Left kidney (tissue), 1 donor: ENCODE measurements at regions not wholly inside any gene's neighbourhood (a gene's known extent, or its start where the extent isn't known, plus 50 kb on each side); places are given as distances from the start of the nearest gene placed in this dataset.

ENCODE experiments used
- DNase-seq: peaks from one replicate; pipeline ENCODE4 v3.0.0-alpha.2; 2013

DNA sequence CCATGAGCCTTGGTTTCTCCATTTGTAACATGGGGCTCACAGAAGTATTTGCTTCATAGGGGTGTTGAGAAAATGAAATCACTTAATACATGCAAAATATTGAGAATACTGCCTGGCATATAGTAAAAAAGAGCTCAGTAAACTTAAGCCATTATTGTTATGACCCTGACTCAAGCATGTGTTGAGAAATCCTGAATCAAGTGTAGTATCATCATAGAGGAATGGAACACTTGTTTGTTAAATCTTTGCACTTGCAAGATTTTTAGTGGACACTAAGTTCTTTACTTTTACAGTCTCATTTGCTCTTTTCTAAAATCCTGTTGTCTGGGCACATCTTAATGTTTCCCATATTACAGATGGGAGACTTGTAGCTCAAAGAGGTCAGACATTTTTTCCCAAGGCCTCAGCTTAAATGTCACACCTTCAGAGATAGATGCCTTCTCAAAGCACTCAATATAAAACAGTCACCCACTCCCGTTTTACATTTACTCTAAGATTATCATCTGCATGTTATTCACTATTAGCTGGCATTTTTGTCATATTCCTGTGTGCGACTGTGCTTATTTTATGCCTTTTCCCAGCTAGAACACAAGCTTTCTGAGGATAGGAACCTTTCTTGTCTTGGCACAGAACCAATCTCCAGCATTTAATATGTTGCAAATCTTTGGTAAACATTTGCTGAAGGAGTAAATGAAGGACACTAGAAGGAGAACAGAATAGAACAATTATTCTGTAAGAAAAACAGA, 250.0 kb upstream of the TNC start:
- no peak for DNase-seq

DNA sequence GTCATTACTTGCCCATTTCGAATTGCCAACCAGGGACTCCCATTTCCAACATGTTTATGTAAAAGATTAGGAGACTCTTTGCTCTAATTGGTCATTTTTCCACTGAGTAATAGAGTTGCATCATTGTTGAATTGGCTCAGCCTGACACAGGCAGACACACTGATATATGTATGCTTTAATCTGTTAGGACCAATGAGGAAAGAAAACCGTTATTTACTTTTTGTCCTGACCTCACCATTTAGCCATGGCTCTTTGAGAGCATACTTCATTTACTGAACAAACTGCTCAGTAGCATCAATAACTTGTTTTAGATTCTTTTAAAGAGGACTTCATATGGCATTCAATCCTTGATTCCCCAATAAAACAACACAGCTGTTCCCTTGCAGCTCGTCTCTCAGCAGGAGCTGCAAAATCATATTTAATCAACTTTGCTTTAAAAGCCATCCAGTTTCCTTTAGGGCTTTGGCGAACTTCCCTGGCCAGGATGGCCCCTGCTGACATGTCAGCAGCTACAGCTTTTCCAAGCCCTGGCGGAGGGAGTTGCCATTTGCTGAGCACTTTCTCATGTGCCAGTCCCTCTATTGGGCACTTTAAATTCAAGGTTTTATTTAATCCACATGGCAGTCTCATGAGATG, 251.5 kb upstream of the TNC start:
- no peak for DNase-seq

DNA sequence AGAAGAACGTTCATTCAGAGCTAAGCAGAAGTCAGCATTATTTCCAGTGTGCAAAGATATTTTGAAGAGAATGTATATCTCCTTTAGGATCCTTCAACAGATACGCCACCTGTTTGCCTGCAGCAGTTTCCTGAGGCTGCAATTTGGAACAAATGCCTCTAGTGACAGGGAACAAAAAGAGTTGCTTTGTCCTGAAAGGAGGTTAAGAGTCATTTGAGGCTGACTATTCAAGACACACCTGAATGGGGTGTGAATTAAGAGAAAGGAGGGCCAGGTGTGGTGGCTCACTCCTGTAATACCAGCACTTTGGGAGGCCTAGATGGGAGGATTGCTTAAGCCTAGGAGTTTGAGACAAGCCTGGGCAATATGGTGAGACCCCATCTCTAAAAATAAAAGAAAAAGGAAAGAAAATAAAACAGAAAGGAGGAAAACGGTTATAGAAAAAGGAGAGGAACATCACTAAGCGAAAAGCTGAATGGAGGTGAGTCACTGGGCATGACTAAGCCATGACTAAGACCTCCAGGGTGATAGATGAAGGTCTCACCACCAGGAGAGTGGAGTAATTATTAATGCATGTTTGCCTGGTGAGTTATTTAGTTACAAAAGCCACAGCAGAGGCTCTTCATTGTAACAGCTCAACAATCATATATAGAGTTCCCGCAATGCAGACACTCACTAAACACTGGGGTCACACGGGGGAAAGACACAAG, 255.2 kb upstream of the TNC start:
- no peak for DNase-seq

DNA sequence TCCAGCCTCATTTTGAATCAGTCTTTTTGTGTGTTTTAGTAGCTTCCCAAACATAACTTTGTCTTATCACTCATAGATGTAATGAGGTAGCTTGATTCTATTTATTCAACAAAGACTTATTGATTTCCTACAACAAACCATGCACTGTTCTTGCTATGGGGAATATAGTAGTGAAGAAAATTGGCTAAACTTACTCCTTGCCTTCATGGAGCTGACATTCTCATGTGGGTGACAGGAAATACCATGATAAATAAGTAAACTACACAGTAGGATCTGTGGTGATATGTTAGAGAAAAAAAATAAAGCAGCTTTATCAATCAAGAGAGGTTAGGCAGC, 255.7 kb upstream of the TNC start:
- DNase-seq, result no peak

DNA sequence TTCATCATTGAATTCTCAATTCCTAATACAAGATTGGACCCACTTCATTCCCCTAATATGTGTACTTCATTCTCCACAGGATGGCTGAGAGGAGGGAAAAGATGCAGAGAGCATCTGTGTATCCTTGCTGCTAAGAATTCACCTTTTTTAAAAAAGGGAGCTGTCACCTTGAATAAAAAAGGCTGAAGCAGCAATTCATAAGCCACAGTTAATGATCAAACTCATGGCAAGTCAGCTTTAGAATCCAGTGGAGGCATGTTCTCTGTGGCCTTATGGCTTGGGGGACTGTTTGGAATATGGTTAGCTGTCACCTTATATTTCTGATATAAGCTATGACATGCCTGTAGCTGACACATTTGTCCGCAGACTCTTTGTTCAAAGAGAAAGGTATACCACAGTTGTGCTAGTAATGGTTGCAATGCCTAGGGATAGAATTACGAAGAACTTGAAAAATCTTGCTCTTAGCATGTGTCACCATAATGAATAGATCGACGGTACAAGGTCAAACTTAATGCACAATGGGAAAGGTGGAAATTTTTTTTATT, 256.8 kb upstream of the TNC start:
- no peak for DNase-seq

DNA sequence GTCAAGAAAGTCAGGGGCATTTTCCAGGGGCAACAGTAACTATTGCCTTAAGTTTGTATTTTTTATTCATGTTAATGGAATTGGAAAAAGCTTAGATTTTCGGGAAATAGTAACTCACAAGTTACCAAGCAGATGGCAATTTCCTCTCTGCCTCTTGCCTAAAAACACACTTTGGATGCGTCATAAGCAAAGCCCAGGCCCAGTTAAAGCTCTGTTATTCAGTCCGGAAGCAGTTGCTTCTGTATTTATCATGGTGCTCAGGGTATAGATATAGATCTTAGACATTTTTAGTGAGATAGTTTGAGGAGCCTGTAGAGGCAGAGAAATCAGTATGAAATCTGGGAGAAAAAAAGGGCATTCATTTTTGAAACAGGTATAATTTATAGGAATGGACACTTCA, 260.3 kb upstream of the TNC start:
- no peak for DNase-seq

DNA sequence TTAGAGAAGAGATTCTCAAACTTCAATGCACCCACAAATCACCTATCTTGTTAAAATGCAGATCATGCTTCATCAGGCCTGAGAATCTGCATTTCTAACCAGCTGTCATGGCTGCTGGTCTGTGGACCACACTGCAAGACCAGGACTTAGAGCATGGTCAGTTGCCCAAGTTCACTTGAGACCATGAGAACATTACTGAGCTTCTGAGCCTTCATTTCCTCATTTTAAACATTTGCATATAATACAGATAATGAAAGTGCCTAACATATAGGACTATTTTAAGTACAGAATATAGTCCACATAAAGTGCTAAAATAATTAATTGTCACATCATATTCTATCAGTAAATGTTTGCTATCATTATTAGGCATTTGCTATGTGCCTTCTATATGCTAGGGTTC, 260.8 kb upstream of the TNC start:
- DNase-seq, result no peak

DNA sequence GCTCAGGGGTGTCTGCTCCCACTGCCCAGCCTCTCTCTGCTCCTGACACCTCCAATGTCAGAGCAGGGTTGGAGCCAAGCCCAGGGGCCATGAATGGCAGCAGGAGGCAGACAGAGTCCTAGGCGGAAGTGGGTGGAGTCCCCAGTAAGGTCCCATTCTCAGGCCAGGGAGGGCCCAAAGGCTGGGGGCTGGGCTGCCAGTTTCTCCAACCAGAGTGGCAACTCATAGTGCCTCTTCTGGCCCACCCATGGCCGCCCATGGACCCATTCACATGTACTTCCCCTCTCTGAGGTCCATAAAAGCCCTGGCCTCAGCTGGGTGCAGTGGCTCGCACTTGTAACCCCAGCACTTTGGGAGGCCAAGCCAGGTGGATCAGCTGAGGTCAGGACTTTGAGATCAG, 261.8 kb upstream of the TNC start:
- no peak for DNase-seq

DNA sequence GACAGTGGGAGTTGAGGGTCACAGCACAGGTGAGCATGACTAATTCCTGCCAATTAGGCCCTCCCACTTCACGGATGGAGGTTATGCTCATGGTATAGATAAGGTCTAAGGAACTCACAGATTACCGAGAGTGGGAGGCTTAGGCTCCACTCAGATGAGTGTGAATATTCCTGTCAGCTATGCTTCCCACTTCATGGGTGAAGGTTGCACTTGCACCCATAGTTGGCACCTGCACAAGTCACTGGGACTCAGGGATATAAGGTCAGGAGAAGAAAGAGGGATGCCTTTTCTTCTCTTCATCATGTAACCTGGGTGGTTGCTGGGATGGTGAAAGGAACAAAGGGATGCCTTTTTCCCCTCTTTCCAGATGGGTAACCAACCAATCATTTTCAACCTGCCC, 264.9 kb upstream of the TNC start:
- DNase-seq, result no peak

DNA sequence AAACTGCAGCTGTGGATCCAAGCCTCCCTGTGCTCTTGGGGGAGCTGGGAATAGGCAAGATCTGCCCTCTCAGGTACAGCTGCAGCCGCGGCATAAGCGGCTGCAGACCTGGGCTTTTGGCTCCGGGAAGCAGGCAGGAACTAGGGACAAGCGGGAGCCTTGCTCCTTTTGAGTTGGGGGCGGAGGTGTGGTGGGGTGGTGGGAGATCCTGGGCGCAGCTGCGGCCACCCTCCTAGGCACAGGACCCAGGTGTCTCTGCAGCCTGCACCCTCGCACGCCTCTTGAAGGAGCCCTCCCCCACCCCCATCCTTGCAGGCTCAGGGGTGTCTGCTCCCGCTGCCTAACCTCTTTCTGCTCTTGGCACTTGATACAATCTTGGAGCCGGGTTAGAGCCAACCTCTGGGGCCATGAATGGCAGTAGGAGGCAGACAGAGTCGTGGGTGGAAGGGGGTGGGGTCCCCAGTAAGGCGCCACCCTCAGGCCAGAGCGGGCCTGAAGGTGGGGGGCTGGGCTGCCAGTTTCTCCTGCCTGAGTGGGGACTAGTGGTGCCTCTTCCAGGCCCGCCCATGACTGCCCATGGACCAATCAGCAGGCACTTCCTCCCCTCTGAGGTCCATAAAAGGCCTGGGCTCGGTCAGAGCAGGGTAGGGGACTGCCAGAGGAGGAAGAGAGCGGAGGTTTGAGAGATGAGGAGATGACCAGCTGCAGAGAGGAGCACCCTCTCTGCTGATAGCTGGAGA, 267.6 kb upstream of the TNC start:
- DNase-seq, result no peak

DNA sequence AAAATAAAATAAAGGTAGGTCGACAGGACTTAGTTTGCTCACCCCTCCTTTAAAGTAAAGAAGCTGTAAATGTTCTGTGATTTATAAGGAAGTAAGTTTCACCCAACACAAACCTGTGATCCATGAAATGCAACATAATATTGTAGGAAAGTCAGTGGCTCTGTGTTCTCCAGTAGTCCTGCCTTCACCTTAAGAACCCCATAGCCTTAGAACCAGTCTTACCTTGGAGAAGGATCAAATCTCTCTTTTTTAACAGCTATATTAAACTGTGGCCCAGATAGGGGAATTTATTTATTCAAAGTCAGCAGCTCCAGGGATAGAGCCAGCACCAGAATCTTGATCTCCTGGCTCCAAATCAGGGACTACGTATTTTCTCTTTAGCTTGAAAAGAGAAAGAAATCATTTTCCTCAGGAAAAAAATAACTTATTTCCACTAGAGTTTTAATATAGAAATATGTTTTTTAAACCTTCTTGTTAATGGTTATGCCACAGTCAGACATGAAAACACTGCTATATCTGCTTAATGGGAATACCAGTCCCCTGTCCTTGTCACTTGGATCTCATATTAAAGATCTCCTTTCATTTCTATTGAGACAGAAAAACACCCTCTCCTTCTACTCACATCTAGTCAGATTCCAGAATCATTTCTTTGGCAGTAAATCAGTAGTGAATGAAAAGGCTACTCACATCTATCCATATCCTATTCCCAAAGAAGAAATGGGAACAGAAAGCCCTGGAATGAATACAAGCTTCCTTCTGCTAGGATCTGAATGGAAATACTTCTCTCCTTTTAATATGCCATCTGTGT, 269.2 kb upstream of the TNC start:
- no peak for DNase-seq

DNA sequence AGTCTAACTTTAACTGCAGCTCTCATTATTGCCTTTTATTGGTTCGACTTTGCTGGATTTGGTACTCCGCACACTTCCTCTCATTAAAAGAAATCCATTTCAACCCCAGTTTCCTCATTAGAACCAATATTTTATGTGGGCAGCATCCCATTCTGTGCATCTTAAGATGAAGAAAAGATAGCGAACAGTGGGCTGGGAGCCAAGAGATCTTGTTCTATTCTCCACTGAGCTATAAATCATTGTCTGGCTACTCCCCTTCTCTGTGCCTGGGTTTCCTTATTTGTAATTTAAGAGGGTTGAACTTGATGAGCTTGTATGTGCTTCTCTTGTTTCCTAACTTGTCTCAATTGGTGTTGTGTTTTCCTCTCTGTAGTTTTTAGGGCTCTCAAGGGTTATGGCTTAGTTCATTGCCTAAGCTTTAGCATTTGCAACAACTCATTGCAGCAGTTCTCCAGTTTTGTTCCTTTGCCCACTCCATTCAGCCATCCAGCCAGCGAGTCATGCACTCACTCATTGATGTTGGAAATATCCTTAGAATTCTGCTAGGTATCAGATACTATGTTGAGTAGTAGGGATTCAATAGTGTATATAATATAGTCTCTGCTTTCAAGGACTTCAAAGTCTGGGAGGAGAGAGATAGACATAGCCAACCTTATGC, 273.3 kb upstream of the TNC start:
- DNase-seq, result peak; percentile 77

DNA sequence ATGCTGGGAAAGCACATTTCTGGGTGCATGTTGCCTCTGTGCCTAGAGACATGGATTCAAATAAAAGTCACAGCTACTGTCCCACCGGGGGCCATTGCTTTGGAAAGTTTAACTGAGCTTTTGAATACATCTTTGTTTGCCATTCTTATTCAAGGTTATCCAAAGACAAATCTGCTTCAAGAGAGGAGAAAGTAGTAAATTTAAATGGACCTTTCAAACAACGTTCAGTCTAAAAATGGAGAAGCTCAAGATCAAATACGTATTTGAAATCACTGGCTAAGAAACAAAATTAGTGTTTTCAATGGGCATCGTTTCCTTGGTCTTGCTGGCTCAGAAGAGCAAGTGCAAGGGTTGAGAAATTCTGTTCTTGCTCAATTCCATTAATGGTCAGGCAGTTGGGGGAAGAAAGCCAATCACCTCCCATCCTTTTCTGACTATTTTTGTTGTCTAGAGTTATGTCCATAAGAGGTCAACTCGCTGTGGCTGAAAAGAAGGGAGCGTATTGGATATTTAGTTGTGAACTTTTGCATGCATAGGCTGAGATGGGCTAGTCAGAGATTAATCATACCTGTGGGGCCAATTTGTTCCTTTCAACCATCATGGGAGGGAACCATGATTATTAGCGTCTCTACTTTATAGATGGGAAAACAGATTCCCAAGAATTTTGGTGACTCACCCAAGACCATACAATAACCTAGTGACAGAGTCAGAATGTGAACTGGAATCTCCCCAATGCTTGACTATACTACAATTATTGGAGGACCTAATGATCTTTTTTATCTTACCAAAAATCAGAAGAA, 276.2 kb upstream of the TNC start:
- no peak for DNase-seq

DNA sequence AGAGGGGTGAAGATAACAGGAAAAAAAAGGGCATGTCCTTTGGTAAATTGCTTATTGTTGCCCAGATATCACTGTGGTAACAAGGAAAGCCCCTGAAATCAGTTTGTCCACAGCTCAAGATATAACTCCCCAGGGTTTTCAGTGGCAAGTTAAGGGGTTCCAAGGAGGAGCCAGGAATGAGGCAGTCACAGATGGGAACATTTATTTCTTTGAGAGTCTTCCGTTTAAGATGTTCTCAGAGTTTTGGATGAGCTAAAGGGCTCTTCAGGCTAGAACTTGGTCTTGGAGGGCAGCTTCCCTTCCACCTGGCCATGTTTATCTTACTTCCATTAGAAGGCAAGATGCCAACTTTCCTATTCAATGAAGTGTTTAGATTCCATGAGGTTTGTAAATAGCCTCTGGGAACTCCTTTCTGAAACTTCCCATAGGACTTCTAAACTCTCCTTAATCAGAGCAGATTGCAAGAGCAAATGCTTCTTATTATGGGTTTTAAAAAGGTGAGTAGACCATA, 277.6 kb upstream of the TNC start:
- no peak for DNase-seq

DNA sequence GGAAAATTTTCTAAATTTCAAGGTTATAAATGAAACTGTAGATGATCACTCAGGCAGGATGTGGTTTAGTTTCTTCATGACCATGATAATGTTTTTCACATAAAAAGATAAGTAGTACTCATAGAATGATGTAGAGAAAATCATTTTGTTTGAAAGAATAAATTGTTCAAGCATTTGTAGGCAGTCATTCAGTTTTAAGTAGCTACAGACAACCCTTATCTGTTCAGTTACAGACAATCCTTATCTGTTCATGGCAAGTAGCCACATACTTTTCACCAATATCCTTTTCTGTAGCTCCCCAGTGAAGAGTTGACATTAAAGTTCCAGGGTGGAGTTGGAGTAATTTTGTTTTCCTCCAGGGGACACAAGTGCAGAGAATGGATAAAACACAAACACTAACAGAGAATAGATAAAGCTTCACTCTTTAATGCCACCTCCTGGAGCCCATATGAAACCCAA, 278.1 kb upstream of the TNC start:
- DNase-seq, result no peak

DNA sequence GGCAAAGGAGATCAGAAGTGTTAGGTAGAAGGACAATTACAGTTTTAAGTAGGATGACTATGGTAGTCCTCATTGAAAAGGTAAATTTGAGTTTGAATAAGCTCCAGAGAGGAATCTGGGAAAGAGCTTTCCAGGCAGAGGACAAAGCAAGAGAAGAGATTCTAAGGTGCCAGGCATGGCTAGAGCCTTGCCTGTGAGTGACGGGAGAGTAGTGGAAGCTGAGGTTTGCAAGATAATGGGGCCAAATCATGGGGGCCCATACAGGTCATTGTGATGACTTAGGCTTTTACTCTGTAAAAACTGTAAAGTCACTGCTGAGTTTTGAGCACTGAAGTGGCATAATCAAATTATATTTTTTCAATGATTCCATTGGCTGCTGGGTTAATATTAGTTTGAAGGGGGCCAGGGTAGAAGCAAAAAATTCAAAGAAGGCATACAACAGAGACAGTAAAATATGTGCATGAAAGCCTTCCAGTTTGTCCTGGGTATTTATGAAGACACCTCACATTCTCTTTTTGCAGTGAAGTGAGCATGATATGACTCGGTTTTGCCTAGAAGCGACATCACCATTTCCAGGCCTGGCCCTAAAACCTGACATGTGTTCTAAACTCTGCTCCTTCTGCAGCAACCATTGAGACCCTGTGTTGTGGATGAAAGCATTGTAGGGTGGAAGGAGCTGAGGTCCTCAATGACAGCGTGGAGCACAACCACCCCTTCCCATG, 279.8 kb upstream of the TNC start:
- no peak for DNase-seq

DNA sequence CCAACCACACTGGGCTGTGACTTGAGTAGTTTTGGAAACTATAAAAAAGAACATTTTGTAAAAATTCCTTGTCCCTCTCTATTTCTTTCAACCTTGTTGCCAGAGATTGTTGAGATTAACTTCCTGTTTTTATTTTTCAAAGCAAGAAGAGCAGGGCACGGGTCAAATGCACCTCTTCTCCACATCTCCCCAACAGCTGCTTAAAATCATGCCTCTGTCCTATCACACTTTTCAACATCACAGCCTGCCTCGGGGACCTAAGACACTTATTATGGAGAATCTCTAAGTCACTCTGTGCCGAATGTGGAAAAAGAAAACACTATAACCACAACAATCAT, 280.3 kb upstream of the TNC start:
- no peak for DNase-seq

DNA sequence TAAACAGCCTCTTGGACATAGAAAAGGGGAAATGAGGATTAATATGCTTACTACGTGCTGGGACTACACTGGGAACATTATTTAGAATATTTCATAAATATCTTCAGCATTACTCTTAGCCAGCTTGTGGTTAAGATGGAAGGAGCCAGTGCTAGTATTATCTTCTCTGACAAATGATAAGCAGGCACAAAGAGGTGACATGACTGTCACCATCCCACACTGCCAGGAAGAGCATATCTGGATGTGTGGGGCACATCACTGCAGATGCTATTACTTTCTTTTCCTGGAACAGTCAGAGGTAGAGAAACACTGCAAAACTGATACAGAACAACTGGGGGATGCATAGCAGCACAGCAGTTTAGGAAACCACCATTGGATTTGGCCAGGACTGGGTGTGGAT, 281.0 kb upstream of the TNC start:
- no peak for DNase-seq

DNA sequence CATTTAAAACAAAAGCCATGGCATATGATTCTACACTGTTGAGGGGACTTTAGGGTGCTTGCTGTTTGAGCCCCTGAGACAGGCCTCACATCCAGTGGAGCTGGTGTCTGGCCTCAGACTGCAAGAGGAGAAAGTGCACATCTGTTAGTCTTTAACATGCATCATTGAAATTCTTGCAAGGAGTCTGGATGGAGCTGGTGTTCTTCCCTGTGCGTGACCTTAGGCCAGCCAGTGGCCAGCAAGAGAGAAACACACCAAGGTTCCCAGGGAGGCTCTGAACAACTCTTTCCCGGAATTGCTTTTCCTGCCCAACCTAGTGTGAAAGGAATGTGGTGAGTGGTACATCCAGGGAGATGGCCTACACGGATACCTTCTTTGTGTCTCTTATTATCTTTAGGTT, 282.8 kb upstream of the TNC start:
- no peak for DNase-seq
